IPS-20b (cell line): ENCODE measurements at regions not wholly inside any gene's neighbourhood (a gene's known extent, or its start where the extent isn't known, plus 50 kb on each side); places are given as distances from the start of the nearest gene placed in this dataset.

Source experiments
- H3K27ac ChIP-seq: one replicate; pipeline ENCODE4 v1.5.1; 2013; ENCODE audit warnings: low read length
- H3K27me3 ChIP-seq: 2 replicates; pipeline ENCODE4 v1.6.1; 2013; ENCODE audit warnings: mild to moderate bottlenecking, low read length, inconsistent platforms; ENCODE audit not compliant: insufficient read depth
- H3K36me3 ChIP-seq: 2 replicates; pipeline ENCODE4 v1.6.1; 2013; ENCODE audit warnings: low read depth, mild to moderate bottlenecking, inconsistent platforms, low read length, moderate library complexity; ENCODE audit not compliant: insufficient read depth
- H3K4me1 ChIP-seq: 2 replicates; pipeline ENCODE4 v1.6.1; 2013; ENCODE audit warnings: mild to moderate bottlenecking, control low read depth, inconsistent platforms, low read length, moderate library complexity; ENCODE audit not compliant: insufficient read depth
- H3K4me3 ChIP-seq: 2 replicates; pipeline ENCODE4 v1.5.1; 2013; ENCODE audit warnings: mild to moderate bottlenecking, low read length, inconsistent platforms
- H3K9ac ChIP-seq: 2 replicates; pipeline ENCODE4 v1.6.1; 2013; ENCODE audit warnings: low read depth, mild to moderate bottlenecking, inconsistent platforms, low read length, moderate library complexity
- H3K9me3 ChIP-seq: 2 replicates; pipeline ENCODE4 v1.6.1; 2013; ENCODE audit warnings: mild to moderate bottlenecking, low read depth, low read length, inconsistent platforms; ENCODE audit not compliant: insufficient read depth

DNA sequence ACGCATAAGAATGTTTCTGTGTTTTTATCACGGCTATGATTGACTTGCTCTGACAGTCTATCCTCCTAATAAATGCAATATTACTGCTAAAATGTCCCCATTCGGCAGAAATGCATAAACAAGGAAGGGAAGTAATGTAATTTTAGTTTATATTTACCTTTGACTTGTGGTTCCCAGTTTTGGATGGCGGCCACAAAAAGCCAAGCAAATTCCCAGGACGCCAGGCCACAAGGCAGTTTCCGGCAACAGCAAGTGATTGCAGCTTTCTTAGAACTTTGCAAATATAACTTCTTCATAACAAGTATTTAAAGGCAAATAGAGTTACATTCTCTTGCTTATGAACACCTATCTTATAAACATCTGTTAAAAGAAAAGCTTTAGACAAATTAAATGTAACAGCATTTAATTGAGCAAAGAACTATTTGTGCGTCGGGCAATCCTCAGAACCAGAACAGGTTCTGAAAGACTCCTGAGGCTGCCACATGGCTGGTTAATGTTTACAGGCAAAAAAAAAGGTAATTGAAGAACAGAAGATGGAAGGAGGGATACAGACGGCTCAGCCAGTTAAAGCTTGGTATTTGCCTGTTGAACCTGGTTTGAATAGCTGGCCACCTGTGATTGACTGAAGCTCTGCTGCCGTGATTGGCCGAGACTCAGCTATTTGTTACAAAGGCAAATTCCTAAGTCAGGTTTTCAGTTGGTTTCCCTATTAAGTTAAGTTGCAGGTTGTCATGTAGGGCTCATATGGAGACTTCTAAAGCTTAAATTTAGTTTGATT is 80.8 kb downstream of the C21orf91 start:
- H3K27ac ChIP-seq: no peak overlapping the region

GRCh38 chr21:17736072-17736471 is 83.1 kb downstream of the C21orf91 start:
- Histone ChIP-seq H3K9ac (no peak overlapping the region), H3K9me3 (no peaks in the 10 kb centered on the region), H3K36me3 (no peaks in the 10 kb centered on the region), H3K27me3 (no peaks in the 10 kb centered on the region), H3K27ac (no peak overlapping the region), H3K4me1 (no peaks in the 10 kb centered on the region), H3K4me3 (no peak overlapping the region)

More for the DNA sequence above, 80.8 kb downstream of the C21orf91 start:
- H3K27me3 ChIP-seq: no peaks in the 10 kb centered on the region
- no peak overlapping the region for H3K9ac ChIP-seq
- no peaks in the 10 kb centered on the region for H3K36me3 ChIP-seq
- no peak overlapping the region for H3K4me3 ChIP-seq
- no peaks in the 10 kb centered on the region for H3K4me1 ChIP-seq
- 0 out of 2 replicates have a peak, but pooled peaks cover 8% of the 10 kb centered on the region for H3K9me3 ChIP-seq

DNA sequence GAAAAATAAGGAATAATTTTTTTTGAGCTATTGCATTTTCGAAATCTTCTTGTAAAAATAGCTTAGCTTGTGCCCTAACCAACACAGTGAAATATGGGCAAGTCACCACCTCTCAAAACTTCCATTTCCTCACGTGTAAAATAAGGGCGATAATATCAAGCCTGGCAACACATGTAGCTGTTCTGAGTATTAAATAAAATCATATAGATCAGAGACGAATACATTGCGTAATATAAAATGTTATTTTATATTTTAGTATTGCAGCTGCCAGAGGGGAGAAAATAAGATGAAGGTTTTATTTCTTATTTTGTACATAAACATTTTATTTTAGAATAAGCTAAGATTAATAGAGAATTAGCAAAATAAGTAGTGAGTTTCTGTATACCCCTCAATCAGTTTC is 85.9 kb downstream of the C21orf91 start:
- no peaks in the 10 kb centered on the region for H3K9me3 ChIP-seq
- H3K9ac ChIP-seq: no peak overlapping the region
- H3K4me1 ChIP-seq: no peaks in the 10 kb centered on the region
- no peak overlapping the region for H3K27ac ChIP-seq
- H3K36me3 ChIP-seq: no peaks in the 10 kb centered on the region
- no peak overlapping the region for H3K4me3 ChIP-seq
- no peaks in the 10 kb centered on the region for H3K27me3 ChIP-seq

- Histone ChIP-seq H3K9ac (no peak overlapping the region), H3K36me3 (no peaks in the 10 kb centered on the region), H3K9me3 (no peaks in the 10 kb centered on the region), H3K4me3 (no peak overlapping the region), H3K27me3 (no peaks in the 10 kb centered on the region), H3K4me1 (no peaks in the 10 kb centered on the region), H3K27ac (no peak overlapping the region)
These were observed 86.8 kb downstream of the C21orf91 start for GRCh38 chr21:17732306-17732705.

- Histone ChIP-seq H3K9ac (no peak overlapping the region), H3K36me3 (no peaks in the 10 kb centered on the region), H3K27ac (no peak overlapping the region), H3K27me3 (no peaks in the 10 kb centered on the region), H3K4me1 (no peaks in the 10 kb centered on the region), H3K4me3 (no peak overlapping the region), H3K9me3 (no peaks in the 10 kb centered on the region)
These were observed 87.6 kb downstream of the C21orf91 start for GRCh38 chr21:17731554-17731953.

DNA sequence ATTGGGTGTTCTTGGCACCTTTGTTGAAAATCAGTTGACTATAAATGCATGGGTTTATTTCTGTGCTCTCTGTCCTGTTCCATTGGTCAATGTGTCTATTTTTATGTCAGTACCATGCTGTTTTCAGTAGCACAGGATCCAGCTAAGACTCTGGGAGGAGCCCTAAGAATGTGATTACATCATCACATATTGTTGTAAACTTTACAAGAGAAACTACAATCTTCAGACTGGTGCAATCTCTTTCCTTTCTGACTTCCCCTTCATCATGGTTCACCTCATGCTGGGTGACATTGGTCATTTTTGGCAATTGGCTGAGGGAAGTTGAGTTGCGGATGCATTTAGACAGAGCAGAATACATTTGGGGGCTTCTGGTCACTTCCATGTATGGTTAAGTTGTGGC is 88.4 kb downstream of the C21orf91 start:
- H3K4me3 ChIP-seq: no peak overlapping the region
- no peaks in the 10 kb centered on the region for H3K27me3 ChIP-seq
- H3K27ac ChIP-seq: no peak overlapping the region
- no peaks in the 10 kb centered on the region for H3K9me3 ChIP-seq
- no peaks in the 10 kb centered on the region for H3K4me1 ChIP-seq
- no peaks in the 10 kb centered on the region for H3K36me3 ChIP-seq
- H3K9ac ChIP-seq: no peak overlapping the region

GRCh38 chr21:17729455-17729854 is 89.7 kb downstream of the C21orf91 start:
- no peaks in the 10 kb centered on the region for H3K36me3 ChIP-seq
- no peak overlapping the region for H3K9ac ChIP-seq
- H3K4me3 ChIP-seq: no peak overlapping the region
- no peaks in the 10 kb centered on the region for H3K4me1 ChIP-seq
- H3K27me3 ChIP-seq: no peaks in the 10 kb centered on the region
- H3K27ac ChIP-seq: no peak overlapping the region
- no peaks in the 10 kb centered on the region for H3K9me3 ChIP-seq

GRCh38 chr21:17727361-17727760 is 91.8 kb downstream of the C21orf91 start:
- Histone ChIP-seq H3K9ac (no peak overlapping the region), H3K36me3 (no peaks in the 10 kb centered on the region)

GRCh38 chr21:17726047-17726829 is 92.9 kb downstream of the C21orf91 start:
- Histone ChIP-seq H3K4me3 (no peak overlapping the region), H3K27ac (no peak overlapping the region), H3K4me1 (no peaks in the 10 kb centered on the region), H3K36me3 (no peaks in the 10 kb centered on the region), H3K9ac (no peak overlapping the region), H3K9me3 (no peaks in the 10 kb centered on the region), H3K27me3 (no peaks in the 10 kb centered on the region)

More at GRCh38 chr21:17727361-17727760, 91.8 kb downstream of the C21orf91 start:
- no peaks in the 10 kb centered on the region for H3K4me1 ChIP-seq
- H3K27ac ChIP-seq: no peak overlapping the region
- no peaks in the 10 kb centered on the region for H3K9me3 ChIP-seq
- H3K27me3 ChIP-seq: no peaks in the 10 kb centered on the region
- no peak overlapping the region for H3K4me3 ChIP-seq

DNA sequence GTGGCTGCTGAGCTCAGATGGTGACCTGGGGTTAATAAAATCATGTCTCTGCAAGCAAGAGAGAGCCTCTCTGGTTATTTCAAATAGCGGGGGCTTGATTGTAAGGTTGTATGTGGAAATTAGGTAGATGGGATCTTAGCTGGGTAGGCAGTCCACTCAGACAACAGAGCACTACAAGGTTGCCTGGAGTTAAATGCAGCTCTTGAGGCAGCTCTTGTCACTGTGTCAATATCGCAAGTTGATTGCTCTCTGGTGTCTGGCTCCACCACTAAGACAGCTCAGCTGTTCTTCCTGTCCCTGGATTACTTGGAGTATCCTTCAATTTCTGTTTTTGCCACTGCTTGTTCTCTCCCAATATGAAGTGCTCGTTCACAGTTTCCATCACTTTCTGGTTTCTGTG is 93.8 kb downstream of the C21orf91 start:
- H3K4me3 ChIP-seq: no peak overlapping the region
- no peak overlapping the region for H3K9ac ChIP-seq
- H3K9me3 ChIP-seq: no peaks in the 10 kb centered on the region
- H3K27me3 ChIP-seq: no peaks in the 10 kb centered on the region
- no peaks in the 10 kb centered on the region for H3K4me1 ChIP-seq
- H3K36me3 ChIP-seq: no peaks in the 10 kb centered on the region
- no peak overlapping the region for H3K27ac ChIP-seq

DNA sequence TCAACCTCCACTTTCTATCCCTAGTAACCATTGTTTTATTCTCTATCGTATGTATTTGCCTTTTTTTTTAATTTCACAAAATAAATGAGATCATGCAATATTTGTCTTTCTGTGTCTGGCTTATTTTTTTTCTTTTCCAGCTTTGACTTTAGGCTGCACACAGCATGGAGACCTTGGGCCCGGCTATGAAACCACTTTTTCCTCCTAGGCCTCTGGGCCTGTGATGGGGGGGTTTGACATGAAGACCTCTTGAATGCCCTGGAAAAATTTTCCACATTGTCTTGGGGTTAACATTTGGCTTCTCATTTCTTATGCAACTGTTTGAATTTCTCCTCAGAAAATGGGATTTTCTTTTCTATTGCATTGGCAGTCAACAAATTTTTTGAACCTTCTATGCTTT is 100.2 kb upstream of the BTG3 start:
- no peaks in the 10 kb centered on the region for H3K36me3 ChIP-seq
- H3K27me3 ChIP-seq: no peaks in the 10 kb centered on the region
- H3K9me3 ChIP-seq: peaks cover 31% of the 10 kb centered on the region
- no peak overlapping the region for H3K4me3 ChIP-seq
- no peak overlapping the region for H3K27ac ChIP-seq
- H3K4me1 ChIP-seq: no peaks in the 10 kb centered on the region
- no peak overlapping the region for H3K9ac ChIP-seq

- peaks cover 31% of the 10 kb centered on the region for H3K9me3 ChIP-seq
- H3K27ac ChIP-seq: no peak overlapping the region
- H3K9ac ChIP-seq: no peak overlapping the region
- H3K36me3 ChIP-seq: no peaks in the 10 kb centered on the region
- H3K4me3 ChIP-seq: no peak overlapping the region
- no peaks in the 10 kb centered on the region for H3K4me1 ChIP-seq
- H3K27me3 ChIP-seq: no peaks in the 10 kb centered on the region
These were observed 99.2 kb upstream of the BTG3 start for GRCh38 chr21:17711896-17712295.
